Right cardiac atrium (tissue), 5 donors: ENCODE measurements at regions not wholly inside any gene's neighbourhood (a gene's known extent, or its start where the extent isn't known, plus 50 kb on each side); places are given as distances from the start of the nearest gene placed in this dataset.
A peak's percentile ranks its signal among the peaks of the same experiment; 100 is the strongest.

Source experiments
- ATAC-seq, 2 donors: fragments of 200-7000 bp; cut with Tn5 transposase; one replicate each; pipeline versions ENCODE4 v1.8.0 to v1.9.1; 2020; ENCODE audit warnings: moderate library complexity in 2 of 2, mild to moderate bottlenecking in 1 of 2
- DNase-seq, 3 donors: peaks; one replicate each; pipeline ENCODE4 v3.0.0-alpha.2; 2020
- H3K27ac ChIP-seq: one replicate; pipeline ENCODE4 v1.5.1; 2013; ENCODE audit warnings: mild to moderate bottlenecking, low read length, control low read depth, moderate library complexity
- H3K27me3 ChIP-seq: one replicate; pipeline ENCODE4 v1.6.1; 2013; ENCODE audit not compliant: control insufficient read depth, insufficient read depth
- H3K4me1 ChIP-seq: one replicate; pipeline ENCODE4 v1.6.1; 2013; ENCODE audit warnings: low read length; ENCODE audit not compliant: control insufficient read depth, insufficient read depth
- H3K4me3 ChIP-seq: one replicate; pipeline ENCODE4 v1.5.1; 2013; ENCODE audit warnings: low read length, control low read depth
- H3K9me3 ChIP-seq: one replicate; pipeline ENCODE4 v1.6.1; 2013; ENCODE audit warnings: low read length; ENCODE audit not compliant: control insufficient read depth
- WGBS: extraction: QIAGEN DNeasy Blood & Tissue Kit; methylation state at CpG from one replicate; pipeline ENCODE4 v1.1.7; 2013; 5-methylcytosine and 5-hydroxymethylcytosine counted together
- intact Hi-C, 4 donors: fragments of 100-400 bp; cut with DNase I; formaldehyde crosslinking; loops; one replicate each; pipeline versions ENCODE4 v1.11.0 to v1.14.0; 2022 to 2023
- donor health status: healthy with polysubstance abuse.
- donor health status: DM: no; HTN: yes; CAD: no.
- donor health status: DM: no; HTN: no; CAD: no.
- donor health status: DM: no; HTN: yes; CAD: no; lungs with severe emphysema.
- donor health status: DM: yes; HTN: yes; CAD: no.

GRCh38 chr10:101287997-101288635, 58.9 kb upstream of the LBX1 start:
- Histone ChIP-seq H3K27ac (no peak overlapping the region), H3K4me1 (no peaks in the 10 kb centered on the region), H3K4me3 (no peak overlapping the region), H3K9me3 (no peaks in the 10 kb centered on the region), H3K27me3 (no peaks in the 10 kb centered on the region)
- no peak for DNase-seq
- no peak for ATAC-seq
- intact Hi-C loops = loop anchor here in 2 of 4 donors (10.0 kb wide), 2 partner anchors 147 to 157 kb away; no protein-coding TSS in a partner anchor
- WGBS = 58% methylated on average over 6 of the region's 6 CpGs

GRCh38 chr10:101289541-101289940, 60.3 kb upstream of the LBX1 start:
- WGBS = 77% methylated on average over 3 of the region's 3 CpGs
- Histone ChIP-seq H3K9me3 (no peaks in the 10 kb centered on the region), H3K27me3 (no peaks in the 10 kb centered on the region), H3K4me3 (no peak overlapping the region), H3K27ac (no peak overlapping the region), H3K4me1 (no peaks in the 10 kb centered on the region)
- no peak for DNase-seq
- intact Hi-C loops = loop anchor here in 2 of 4 donors (10.0 kb wide), 2 partner anchors 145 to 155 kb away; no protein-coding TSS in a partner anchor
- ATAC-seq = no peak

GRCh38 chr10:101290431-101290830, 61.2 kb upstream of the LBX1 start:
- 64% methylated on average over 10 of the region's 10 CpGs for WGBS
- H3K4me1 ChIP-seq = no peaks in the 10 kb centered on the region
- no peak for ATAC-seq
- no peak for DNase-seq
- H3K27me3 ChIP-seq = no peaks in the 10 kb centered on the region
- intact Hi-C loops = loop anchor here in 3 of 4 donors (10.0 kb wide), 2 partner anchors 76 to 174 kb away; no protein-coding TSS in a partner anchor
- no peaks in the 10 kb centered on the region for H3K9me3 ChIP-seq
- no peak overlapping the region for H3K4me3 ChIP-seq
- H3K27ac ChIP-seq = no peak overlapping the region

GRCh38 chr10:101290881-101291280, 61.6 kb upstream of the LBX1 start:
- WGBS = 60% methylated on average over 8 of the region's 8 CpGs
- intact Hi-C loops = loop anchor here in 3 of 4 donors (10.0 kb wide), 2 partner anchors 76 to 174 kb away; no protein-coding TSS in a partner anchor
- Histone ChIP-seq H3K27ac (no peak overlapping the region), H3K4me1 (no peaks in the 10 kb centered on the region), H3K4me3 (no peak overlapping the region), H3K9me3 (no peaks in the 10 kb centered on the region), H3K27me3 (no peaks in the 10 kb centered on the region)
- ATAC-seq (no peak), DNase-seq (no peak)

- DNase-seq = peak; percentile 67 to 86 (median 85)
- Histone ChIP-seq H3K27ac (no peak overlapping the region), H3K4me3 (peak overlapping the region; percentile 87), H3K9me3 (no peaks in the 10 kb centered on the region), H3K27me3 (no peaks in the 10 kb centered on the region), H3K4me1 (no peaks in the 10 kb centered on the region)
- ATAC-seq = peak; percentile 76 to 81
- 2% methylated on average over 69 of the region's 69 CpGs for WGBS
- intact Hi-C loops = loop anchor here in 3 of 4 donors (10.0 kb wide), 2 partner anchors 77 to 173 kb away; no protein-coding TSS in a partner anchor
Observed at GRCh38 chr10:101291331-101292193, 62.3 kb upstream of the LBX1 start.

- peak; percentile 28 to 71 (median 68) for DNase-seq
Observed at GRCh38 chr10:101292194-101293006, 61.6 kb upstream of the BTRC start.

GRCh38 chr10:101293007-101293723, 60.8 kb upstream of the BTRC start:
- WGBS = 41% methylated on average over 17 of the region's 17 CpGs
- intact Hi-C loops = loop anchor here in 3 of 4 donors (10.0 kb wide), 2 partner anchors 78 to 172 kb away; no protein-coding TSS in a partner anchor
- H3K4me1 ChIP-seq = no peaks in the 10 kb centered on the region
- peak overlapping the region; percentile 87 for H3K4me3 ChIP-seq
- peak; percentile 6 to 40 for ATAC-seq
- H3K27ac ChIP-seq = peak overlapping the region; percentile 91
- H3K27me3 ChIP-seq = no peaks in the 10 kb centered on the region
- DNase-seq = no peak
- no peaks in the 10 kb centered on the region for H3K9me3 ChIP-seq

More at GRCh38 chr10:101292194-101293006, 61.6 kb upstream of the BTRC start:
- Histone ChIP-seq H3K4me1 (no peaks in the 10 kb centered on the region), H3K9me3 (no peaks in the 10 kb centered on the region), H3K4me3 (peak overlapping the region; percentile 87), H3K27me3 (no peaks in the 10 kb centered on the region), H3K27ac (peak overlapping the region; percentile 91)
- WGBS = under 1% methylated on average over 65 of the region's 65 CpGs
- intact Hi-C loops = loop anchor here in 3 of 4 donors (10.0 kb wide), 2 partner anchors 78 to 172 kb away; no protein-coding TSS in a partner anchor
- peak; percentile 80 for ATAC-seq

- intact Hi-C loops = loop anchor here in 3 of 4 donors (10.0 kb wide), 2 partner anchors 79 to 171 kb away; no protein-coding TSS in a partner anchor
- ATAC-seq (no peak), DNase-seq (no peak)
- WGBS = 90% methylated on average over 3 of the region's 3 CpGs
- Histone ChIP-seq H3K4me3 (no peak overlapping the region), H3K27ac (no peak overlapping the region), H3K9me3 (no peaks in the 10 kb centered on the region), H3K4me1 (no peaks in the 10 kb centered on the region), H3K27me3 (no peaks in the 10 kb centered on the region)
Observed at GRCh38 chr10:101294109-101294508, 59.9 kb upstream of the BTRC start.

GRCh38 chr10:101295261-101295660, 58.7 kb upstream of the BTRC start:
- DNase-seq = no peak
- WGBS = 68% methylated on average over 4 of the region's 4 CpGs
- ATAC-seq = no peak
- Histone ChIP-seq H3K4me3 (no peak overlapping the region), H3K27me3 (no peaks in the 10 kb centered on the region), H3K9me3 (no peaks in the 10 kb centered on the region), H3K27ac (no peak overlapping the region), H3K4me1 (no peaks in the 10 kb centered on the region)
- intact Hi-C loops = loop anchor here in 3 of 4 donors (10.0 kb wide), 2 partner anchors 80 to 170 kb away; no protein-coding TSS in a partner anchor
